ENCODE measurements at regions not wholly inside any gene's neighbourhood (a gene's known extent, or its start where the extent isn't known, plus 50 kb on each side); places are given as distances from the start of the nearest gene placed in this dataset.

DNA sequence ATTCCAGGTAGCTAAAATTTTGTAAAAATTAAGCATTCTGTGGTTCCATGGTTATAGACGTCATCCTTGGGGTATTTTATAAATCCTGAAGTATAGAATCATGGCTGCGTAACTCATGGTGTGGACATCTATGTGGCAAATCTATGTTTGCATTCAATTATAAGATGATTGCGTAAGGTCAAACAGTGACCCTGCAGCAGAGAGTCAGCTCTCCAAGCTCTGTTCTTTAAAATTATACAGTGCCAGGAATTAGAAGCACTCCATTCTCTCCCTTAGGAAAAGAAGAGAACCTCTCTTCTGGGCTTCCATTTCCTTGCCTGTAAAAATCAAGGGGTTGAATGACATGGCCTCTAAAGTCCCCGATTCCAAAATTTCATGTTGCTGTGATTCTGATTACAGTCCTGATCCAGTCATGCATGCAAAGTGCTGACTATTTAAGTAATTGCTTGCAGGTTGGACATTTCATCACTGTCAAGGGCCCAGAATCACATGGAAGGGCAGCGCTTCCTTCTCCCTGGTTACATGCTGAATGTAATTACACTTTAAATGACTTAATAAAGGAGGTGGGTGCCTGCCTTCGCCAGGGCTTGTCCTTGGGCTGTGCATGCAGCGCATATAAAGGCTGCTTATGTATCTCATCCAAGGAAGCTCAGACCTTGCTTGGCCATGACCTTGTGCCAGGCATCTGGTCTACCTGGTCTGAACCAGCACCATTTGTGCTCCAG, 550.7 kb downstream of the TYW1 start:
- no peak for DNase-seq (ENCODE audit: extremely low read depth in 1 of 2, low read depth in 1 of 2)

DNA sequence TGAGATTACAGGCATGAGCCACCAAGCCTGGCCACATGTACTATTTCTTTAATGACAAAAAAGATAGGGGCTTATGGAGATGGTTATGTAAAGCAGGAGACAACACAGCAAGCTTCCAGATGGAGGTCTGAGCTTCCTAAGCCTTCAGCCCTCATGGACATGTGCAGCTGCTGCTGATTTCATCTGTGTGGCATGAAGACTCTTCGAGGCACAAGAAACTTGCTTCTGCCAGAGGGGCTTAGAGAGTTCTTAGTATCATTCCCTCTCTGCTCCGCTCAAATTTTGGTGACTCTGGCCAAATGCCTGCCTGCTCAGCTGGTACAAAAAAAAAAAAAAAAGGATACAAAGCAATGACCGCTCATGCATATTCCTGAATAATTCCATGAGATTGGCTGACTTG, 552.5 kb downstream of the TYW1 start:
- DNase-seq (ENCODE audit: extremely low read depth in 1 of 2, low read depth in 1 of 2): no peak

- DNase-seq (ENCODE audit: extremely low read depth in 1 of 2, low read depth in 1 of 2): no peak
These were observed 554.3 kb downstream of the TYW1 start for GRCh38 chr7:67550801-67551436.

DNA sequence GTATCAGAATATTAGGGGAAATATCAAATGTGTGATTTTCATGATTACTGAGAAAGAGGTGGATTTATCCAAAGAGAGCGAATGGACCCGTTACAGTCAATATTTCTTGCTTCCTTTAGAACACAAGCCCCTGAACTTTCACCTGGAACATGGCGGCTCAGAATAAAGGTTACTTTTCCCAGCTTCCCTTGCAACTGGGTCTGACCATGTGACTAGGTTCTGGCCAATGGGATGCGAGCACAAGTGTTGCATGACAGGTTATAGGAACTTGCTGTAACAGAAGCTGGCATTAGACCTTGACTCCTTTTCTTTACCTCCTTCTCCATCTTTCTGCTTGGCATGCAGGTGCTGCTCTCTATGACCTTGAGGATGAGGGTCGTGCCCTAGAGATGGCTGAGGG, 556.1 kb downstream of the TYW1 start:
- DNase-seq (ENCODE audit: extremely low read depth in 1 of 2, low read depth in 1 of 2): no peak

GRCh38 chr7:67553378-67553777, 556.7 kb downstream of the TYW1 start:
- DNase-seq (ENCODE audit: extremely low read depth in 1 of 2, low read depth in 1 of 2): no peak

- DNase-seq (ENCODE audit: extremely low read depth in 1 of 2, low read depth in 1 of 2): no peak
These were observed 558.4 kb downstream of the TYW1 start for GRCh38 chr7:67554986-67555385.

DNA sequence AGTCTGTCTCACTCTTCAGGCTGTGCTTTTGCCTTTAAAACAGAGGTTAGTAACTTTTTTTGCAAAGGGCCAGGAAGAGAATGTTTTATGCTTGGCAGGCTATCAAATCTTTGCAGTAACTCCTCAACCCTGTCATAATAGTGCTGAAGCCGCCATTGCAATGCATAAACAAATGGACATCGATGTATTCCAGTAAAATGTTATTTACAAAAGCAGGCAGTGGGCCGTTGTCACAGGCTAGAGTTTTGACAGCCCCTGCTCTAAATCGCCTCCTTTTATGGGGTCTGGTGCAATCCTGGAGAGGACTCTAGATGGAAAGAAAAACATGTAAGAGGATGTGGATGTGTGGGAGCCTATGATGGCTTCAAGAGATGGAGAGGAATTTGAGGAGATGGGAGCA, 568.3 kb downstream of the TYW1 start:
- no peak for DNase-seq (ENCODE audit: extremely low read depth in 1 of 2, low read depth in 1 of 2)

- no peak for DNase-seq (ENCODE audit: extremely low read depth in 1 of 2, low read depth in 1 of 2)
These were observed 569.5 kb downstream of the TYW1 start for GRCh38 chr7:67566101-67566500.

GRCh38 chr7:67571026-67571545, 574.5 kb downstream of the TYW1 start:
- DNase-seq (ENCODE audit: extremely low read depth in 1 of 2, low read depth in 1 of 2): no peak

DNA sequence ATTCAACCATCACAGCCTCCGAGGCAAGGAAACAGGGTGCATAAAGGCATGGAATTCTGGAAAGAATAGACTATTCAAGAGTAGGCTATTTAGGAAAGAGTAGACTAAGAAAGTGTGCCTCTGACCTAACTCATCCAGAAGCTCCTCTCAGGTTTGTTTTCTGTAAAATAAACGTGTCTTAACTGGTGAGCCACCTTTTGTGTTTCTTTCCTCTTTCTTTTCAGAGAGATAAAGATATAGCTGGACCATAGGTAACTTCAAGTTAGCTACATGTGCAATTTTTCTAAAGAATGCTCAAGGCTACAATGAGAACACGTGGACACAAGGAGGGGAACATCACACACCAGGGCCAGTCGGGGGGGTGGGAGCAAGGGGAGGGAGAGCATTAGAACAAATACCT, 577.0 kb downstream of the TYW1 start:
- no peak for DNase-seq (ENCODE audit: extremely low read depth in 1 of 2, low read depth in 1 of 2)

DNA sequence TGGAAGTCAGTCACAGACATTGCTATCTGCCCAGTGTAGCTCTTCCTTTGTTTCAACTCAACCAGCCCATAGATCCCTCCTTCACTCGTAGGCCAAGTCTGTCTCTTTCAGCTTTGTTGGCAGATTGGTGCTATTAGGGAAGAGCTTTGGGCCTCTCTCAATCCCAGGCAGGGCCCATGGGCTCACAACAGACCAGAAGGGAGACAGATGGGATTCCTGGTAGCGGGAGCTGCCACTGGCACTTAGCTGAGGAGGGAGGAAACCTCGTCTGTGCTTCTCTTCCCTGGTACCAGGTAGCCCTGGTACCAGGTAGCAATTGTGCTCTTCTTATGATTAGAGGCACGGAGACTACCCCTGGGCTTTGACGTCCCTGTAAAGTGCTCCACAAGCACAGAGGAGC, 592.0 kb downstream of the TYW1 start:
- no peak for DNase-seq (ENCODE audit: extremely low read depth in 1 of 2, low read depth in 1 of 2)

DNA sequence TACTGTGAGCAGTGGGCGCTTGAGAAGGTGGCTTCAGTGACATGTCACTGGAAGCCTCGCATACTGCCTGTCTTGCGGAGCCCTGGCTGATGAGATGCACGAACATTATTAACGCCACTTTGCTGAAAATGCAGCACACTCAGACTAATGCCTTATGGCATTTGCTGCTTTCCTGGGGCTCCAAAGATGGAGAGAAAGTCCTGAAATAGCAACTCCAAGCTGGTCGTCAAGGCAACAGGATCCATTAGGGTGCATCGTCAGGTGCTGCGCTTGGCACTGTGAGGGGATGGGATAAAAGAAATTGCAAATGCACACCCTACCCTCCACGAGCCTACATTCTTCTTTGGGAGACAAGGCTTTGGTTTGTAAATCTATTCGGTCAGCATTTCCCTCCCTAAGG, 592.5 kb downstream of the TYW1 start:
- no peak for DNase-seq (ENCODE audit: extremely low read depth in 1 of 2, low read depth in 1 of 2)

DNA sequence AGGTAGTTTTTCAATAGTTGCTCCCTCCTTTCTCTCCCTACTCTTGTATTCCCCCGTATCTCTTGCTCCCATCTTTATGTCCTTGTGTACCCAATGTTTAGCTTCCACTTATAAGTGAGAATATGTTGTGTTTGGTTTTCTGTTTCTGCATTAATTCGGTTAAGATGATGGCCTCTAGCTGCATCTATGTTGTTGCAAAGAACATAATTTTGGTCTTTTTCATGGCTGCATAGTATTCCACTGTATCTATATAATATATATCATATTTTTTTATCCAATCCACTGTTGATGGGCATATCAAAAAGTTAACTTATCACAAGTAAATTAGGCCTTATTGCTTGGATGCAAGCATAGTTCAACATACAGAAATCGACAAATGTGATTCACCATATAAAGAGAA, 594.0 kb downstream of the TYW1 start:
- DNase-seq (ENCODE audit: extremely low read depth in 1 of 2, low read depth in 1 of 2): no peak

DNA sequence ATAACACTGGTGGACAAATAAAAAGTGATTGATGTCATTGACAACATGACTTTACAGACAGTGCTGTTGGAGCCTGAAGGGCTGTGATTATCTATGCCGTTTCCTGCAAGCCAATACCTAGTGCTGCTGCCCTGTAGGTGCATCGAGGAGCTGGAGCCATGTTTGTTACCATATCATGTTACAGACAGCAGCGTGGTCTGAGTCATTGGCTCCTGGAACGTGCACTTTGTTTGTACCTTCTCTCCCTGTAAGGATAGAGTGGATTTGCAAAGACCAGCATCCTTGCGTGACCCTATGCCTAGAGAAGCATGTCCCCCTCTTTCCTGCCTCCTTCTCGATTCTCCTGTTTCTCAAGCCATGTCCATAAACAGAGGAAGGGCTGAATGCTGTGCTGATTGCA, 597.2 kb downstream of the TYW1 start:
- no peak for DNase-seq (ENCODE audit: extremely low read depth in 1 of 2, low read depth in 1 of 2)

GRCh38 chr7:67595431-67596180, 599.0 kb downstream of the TYW1 start:
- DNase-seq (ENCODE audit: extremely low read depth in 1 of 2, low read depth in 1 of 2): no peak

DNA sequence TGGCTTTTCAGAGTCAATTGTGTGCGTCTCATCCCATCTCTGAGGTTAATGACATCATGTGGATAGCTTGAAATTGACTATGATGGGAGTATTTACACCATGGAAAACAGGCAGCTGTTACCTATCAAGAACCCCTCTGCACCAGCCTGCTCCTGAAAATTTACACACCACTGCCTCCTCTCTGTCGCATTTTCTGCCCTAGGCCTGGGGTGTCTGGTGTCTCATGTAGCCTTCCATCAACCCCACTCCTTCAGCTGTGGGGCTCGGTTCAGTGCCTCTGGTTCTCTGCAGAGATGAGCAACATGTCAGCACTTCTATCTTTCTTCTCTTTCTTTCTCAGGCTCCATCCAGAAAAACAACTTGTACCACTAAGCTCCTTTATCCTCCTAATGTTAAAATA, 600.5 kb downstream of the TYW1 start:
- DNase-seq (ENCODE audit: extremely low read depth in 1 of 2, low read depth in 1 of 2): no peak

- DNase-seq (ENCODE audit: extremely low read depth in 1 of 2, low read depth in 1 of 2): no peak
These were observed 601.8 kb downstream of the TYW1 start for GRCh38 chr7:67598469-67598868.

- no peak for DNase-seq (ENCODE audit: extremely low read depth in 1 of 2, low read depth in 1 of 2)
These were observed 602.9 kb downstream of the TYW1 start for GRCh38 chr7:67599331-67600062.

GRCh38 chr7:67602246-67602887, 605.7 kb downstream of the TYW1 start:
- DNase-seq (ENCODE audit: extremely low read depth in 1 of 2, low read depth in 1 of 2): no peak

- DNase-seq (ENCODE audit: extremely low read depth in 1 of 2, low read depth in 1 of 2): no peak
These were observed 608.1 kb downstream of the TYW1 start for GRCh38 chr7:67604461-67605386.
